Left lung (tissue), 4 donors: ENCODE measurements at regions not wholly inside any gene's neighbourhood (a gene's known extent, or its start where the extent isn't known, plus 50 kb on each side); places are given as distances from the start of the nearest gene placed in this dataset.

Experiments used
- ATAC-seq: fragments of 200-7000 bp; cut with Tn5 transposase; one replicate; pipeline ENCODE4 v1.9.1; 2020; ENCODE audit warnings: moderate library complexity
- DNase-seq, 4 donors: peaks; one replicate each; pipeline ENCODE4 v3.0.0-alpha.2; 2013 to 2020
- H3K27ac ChIP-seq, 2 donors: fragments of 200-600 bp; sonication (generic) in 1 of 2; one replicate each; pipeline versions ENCODE4 v1.5.0 to v1.8.0; 2020 to 2021
- H3K27me3 ChIP-seq, 2 donors: fragments of 200-600 bp; sonication (generic) in 1 of 2; one replicate each; pipeline versions ENCODE4 v1.5.0 to v1.8.0; 2020 to 2021
- H3K36me3 ChIP-seq, 2 donors: fragments of 200-600 bp; sonication (generic) in 1 of 2; one replicate each; pipeline versions ENCODE4 v1.5.0 to v1.8.0; 2020 to 2021
- H3K4me1 ChIP-seq, 2 donors: fragments of 200-600 bp; one replicate each; pipeline ENCODE4 v1.8.0; 2021
- H3K4me3 ChIP-seq, 2 donors: fragments of 200-600 bp; sonication (generic) in 1 of 2; one replicate each; pipeline versions ENCODE4 v1.5.0 to v1.8.0; 2020 to 2021; ENCODE audit warnings: mild to moderate bottlenecking in 1 of 2
- H3K9me3 ChIP-seq, 2 donors: fragments of 200-600 bp; sonication (generic) in 1 of 2; one replicate each; pipeline versions ENCODE4 v1.5.0 to v1.8.0; 2020 to 2021
- intact Hi-C, 2 donors: fragments of 100-400 bp; cut with DNase I; formaldehyde crosslinking; loops; one replicate each; pipeline versions ENCODE4 v1.11.2 to v1.14.2; 2022
- TF ChIP-seq, protein P1 (sequence below), 2 donors: fragments of 200-600 bp; sonication (generic) in 1 of 2; IDR thresholded peaks; one replicate each; pipeline versions ENCODE4 v1.5.0 to v1.8.0; 2021; ENCODE audit warnings: antibody characterized with exemption in 2 of 2
- donor health status: DM: no; HTN: yes; CAD: no.
- donor health status: DM: no; HTN: no; CAD: no.

DNA sequence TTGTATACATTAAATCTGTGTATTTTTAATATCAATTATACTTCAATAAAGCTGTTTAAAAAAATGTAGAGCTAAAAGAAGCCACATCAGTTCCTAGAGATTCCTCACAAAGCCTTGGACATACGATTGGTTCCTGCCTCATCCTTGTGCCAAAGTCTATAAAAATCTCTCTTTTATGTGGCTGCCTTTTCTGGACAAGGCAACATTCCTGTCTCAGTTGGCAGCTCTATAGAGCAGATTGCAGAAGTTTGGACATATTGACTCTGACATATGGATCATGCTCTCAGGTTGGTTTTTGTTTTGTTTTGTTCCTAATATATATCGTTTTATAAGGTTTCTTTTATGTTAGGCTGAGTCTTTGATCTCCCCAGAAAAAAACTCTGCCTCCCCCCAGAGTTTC, 148.9 kb downstream of the MAFB start:
- intact Hi-C loops, result no loop called here
- Histone ChIP-seq H3K9me3 (no peaks in the 10 kb centered on the region), H3K4me3 (no peak overlapping the region), H3K27ac (no peak overlapping the region), H3K27me3 (peaks cover 0 to 4% of the 10 kb centered on the region in 2 donors), H3K36me3 (no peaks in the 10 kb centered on the region), H3K4me1 (no peaks in the 10 kb centered on the region)
- ATAC-seq (no peak), DNase-seq (no peak)
- TF ChIP-seq, protein P1, sequence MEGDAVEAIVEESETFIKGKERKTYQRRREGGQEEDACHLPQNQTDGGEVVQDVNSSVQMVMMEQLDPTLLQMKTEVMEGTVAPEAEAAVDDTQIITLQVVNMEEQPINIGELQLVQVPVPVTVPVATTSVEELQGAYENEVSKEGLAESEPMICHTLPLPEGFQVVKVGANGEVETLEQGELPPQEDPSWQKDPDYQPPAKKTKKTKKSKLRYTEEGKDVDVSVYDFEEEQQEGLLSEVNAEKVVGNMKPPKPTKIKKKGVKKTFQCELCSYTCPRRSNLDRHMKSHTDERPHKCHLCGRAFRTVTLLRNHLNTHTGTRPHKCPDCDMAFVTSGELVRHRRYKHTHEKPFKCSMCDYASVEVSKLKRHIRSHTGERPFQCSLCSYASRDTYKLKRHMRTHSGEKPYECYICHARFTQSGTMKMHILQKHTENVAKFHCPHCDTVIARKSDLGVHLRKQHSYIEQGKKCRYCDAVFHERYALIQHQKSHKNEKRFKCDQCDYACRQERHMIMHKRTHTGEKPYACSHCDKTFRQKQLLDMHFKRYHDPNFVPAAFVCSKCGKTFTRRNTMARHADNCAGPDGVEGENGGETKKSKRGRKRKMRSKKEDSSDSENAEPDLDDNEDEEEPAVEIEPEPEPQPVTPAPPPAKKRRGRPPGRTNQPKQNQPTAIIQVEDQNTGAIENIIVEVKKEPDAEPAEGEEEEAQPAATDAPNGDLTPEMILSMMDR (IDR thresholded peaks at IDR 0.05), result no peak

DNA sequence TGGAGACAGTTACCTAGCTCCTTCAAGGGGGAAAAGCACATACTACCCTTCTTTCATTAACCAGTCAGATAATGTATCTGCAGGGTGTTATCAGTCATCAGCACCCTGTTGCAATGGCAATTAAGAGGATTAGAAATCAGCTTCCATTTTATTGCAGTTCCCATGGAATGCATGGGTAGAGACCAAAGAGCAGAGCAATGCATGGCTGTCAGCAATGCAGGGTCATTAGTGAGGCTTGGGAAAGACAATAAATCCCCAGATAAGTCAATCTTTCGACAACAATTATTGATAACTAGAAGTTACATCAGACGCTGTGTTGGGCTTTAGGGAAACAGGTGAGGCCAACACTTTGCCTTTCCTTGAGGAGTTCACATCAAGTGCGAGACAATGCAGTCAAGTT, 150.9 kb downstream of the MAFB start:
- DNase-seq (no peak), ATAC-seq (no peak)
- H3K36me3 ChIP-seq, result no peaks in the 10 kb centered on the region
- H3K4me1 ChIP-seq, result no peaks in the 10 kb centered on the region
- no peaks in the 10 kb centered on the region for H3K9me3 ChIP-seq
- peaks cover 0 to 4% of the 10 kb centered on the region in 2 donors for H3K27me3 ChIP-seq
- no peak overlapping the region for H3K27ac ChIP-seq
- intact Hi-C loops, result no loop called here
- TF ChIP-seq, protein P1 (IDR thresholded peaks at IDR 0.05), result no peak
- no peak overlapping the region for H3K4me3 ChIP-seq

DNA sequence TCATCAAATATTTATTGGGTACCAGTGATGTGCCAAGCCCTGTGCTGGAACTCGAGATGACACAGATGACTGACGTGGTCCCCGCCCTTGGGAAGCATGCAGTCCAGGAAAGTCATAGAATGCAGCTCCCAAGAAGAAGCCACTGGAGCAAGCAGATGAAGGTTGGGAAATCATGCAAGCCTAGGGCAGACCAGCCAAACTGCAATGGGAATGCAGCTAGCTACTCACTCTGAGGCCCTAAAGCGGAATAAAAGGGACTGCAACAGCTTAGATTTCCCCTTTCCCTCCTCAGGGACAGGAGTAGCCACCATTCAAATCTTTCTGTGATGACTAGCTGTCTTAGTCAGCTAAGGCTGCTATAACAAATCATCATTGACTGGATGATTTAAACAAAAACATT, 152.2 kb downstream of the MAFB start:
- DNase-seq (no peak), ATAC-seq (no peak)
- intact Hi-C loops, result no loop called here
- Histone ChIP-seq H3K4me3 (no peak overlapping the region), H3K36me3 (no peaks in the 10 kb centered on the region), H3K9me3 (peaks cover 0 to 7% of the 10 kb centered on the region in 2 donors), H3K4me1 (no peaks in the 10 kb centered on the region), H3K27ac (no peak overlapping the region), H3K27me3 (peaks cover 0 to 4% of the 10 kb centered on the region in 2 donors)
- TF ChIP-seq, protein P1 (IDR thresholded peaks at IDR 0.05), result no peak

DNA sequence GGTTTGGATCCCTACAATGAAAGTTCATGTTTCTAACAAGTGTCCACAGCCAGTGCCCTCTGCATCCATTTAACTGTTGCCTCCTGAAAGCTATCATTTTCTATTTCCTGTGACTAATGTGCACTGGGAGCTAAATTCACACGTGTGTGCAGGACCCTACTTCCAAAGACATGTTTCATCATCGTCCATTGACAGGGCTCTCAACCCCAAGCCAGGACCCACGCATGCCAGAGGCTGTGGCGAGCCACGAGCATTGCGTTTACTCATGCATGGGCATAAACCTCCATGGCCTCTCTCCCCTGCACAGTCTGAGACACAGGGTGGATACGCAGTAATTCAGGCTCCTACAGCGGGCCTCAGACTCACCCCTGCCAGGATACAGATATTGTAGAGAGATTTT, 153.2 kb downstream of the MAFB start:
- TF ChIP-seq, protein P1 (IDR thresholded peaks at IDR 0.05), result no peak
- Histone ChIP-seq H3K36me3 (no peaks in the 10 kb centered on the region), H3K4me3 (no peak overlapping the region), H3K27ac (no peak overlapping the region), H3K27me3 (peaks cover 0 to 4% of the 10 kb centered on the region in 2 donors), H3K4me1 (no peaks in the 10 kb centered on the region), H3K9me3 (peaks cover 0 to 15% of the 10 kb centered on the region in 2 donors)
- ATAC-seq (no peak), DNase-seq (no peak)
- intact Hi-C loops, result no loop called here

DNA sequence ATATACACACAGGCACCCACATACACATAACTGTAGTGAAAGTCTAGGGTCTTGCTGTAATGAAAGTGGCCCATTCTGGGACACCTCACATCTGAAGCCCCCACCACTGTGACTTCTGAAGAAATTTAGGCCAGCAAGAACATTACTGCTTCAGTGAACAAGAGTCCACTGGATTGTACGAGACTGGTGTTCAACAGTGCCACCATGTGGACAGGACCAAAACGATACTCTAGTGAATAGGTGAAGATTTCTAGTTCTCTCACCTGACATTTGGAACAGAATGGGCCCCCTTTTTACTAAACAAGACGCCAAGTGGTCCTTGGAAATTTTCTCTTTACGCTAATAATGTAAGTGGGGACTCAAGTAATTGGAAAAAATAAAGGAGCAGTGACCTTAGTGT, 156.9 kb downstream of the MAFB start:
- ATAC-seq, result peak; percentile 55

More for the DNA sequence above, 156.9 kb downstream of the MAFB start:
- H3K27ac ChIP-seq, result no peak overlapping the region
- TF ChIP-seq, protein P1 (IDR thresholded peaks at IDR 0.05), result no peak
- peaks cover 0 to 20% of the 10 kb centered on the region in 2 donors for H3K9me3 ChIP-seq
- H3K4me1 ChIP-seq, result no peaks in the 10 kb centered on the region
- DNase-seq, result no peak
- no peaks in the 10 kb centered on the region for H3K36me3 ChIP-seq
- intact Hi-C loops, result no loop called here
- H3K27me3 ChIP-seq, result no peaks in the 10 kb centered on the region
- H3K4me3 ChIP-seq, result no peak overlapping the region
